ENCODE measurements at regions not wholly inside any gene's neighbourhood (a gene's known extent, or its start where the extent isn't known, plus 50 kb on each side); places are given as distances from the start of the nearest gene placed in this dataset.

DNA sequence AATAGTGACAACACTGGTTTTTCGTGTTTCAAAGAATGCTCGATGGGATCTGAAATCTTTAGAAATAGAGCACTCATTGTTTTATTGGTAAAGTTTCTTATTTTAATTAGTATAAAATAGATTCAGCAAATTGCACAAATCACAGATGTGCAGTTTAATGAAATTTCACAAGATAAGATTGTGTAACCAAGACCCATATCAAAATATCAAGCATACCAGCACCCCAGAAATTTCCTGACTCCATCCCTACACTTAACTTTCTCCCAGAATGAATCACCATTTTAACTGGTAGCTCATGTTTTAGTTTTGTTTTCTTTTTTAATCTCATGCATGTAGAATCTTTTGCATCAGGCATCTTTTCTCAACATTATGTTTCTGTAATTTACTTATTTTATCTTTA is 185.9 kb downstream of the KCNJ2 start:
- TF ChIP-seq CTCF (IDR thresholded peaks at IDR 0.05; ENCODE audit: poor library complexity) (no peak), EZH2 (IDR thresholded peaks at IDR 0.05; ENCODE audit: borderline replicate concordance) (no peak)

Data from hepatocyte (in vitro differentiated cells).